Ishikawa (cell line): ENCODE measurements at regions not wholly inside any gene's neighbourhood (a gene's known extent, or its start where the extent isn't known, plus 50 kb on each side); places are given as distances from the start of the nearest gene placed in this dataset.

Experiments used
- EP300 ChIP-seq: IDR thresholded peaks from 2 replicates; pipeline ENCODE4 v1.6.1; 2012; ENCODE audit warnings: borderline replicate concordance
- MAX ChIP-seq: IDR thresholded peaks from 2 replicates; pipeline ENCODE4 v1.6.1; 2012
- RAD21 ChIP-seq: IDR thresholded peaks from 2 replicates; pipeline ENCODE4 v1.6.1; 2012; ENCODE audit warnings: low read depth
- REST ChIP-seq: IDR thresholded peaks from 2 replicates; pipeline ENCODE4 v1.6.1; 2012; ENCODE audit warnings: low read depth, mild to moderate bottlenecking

GRCh38 chr20:40081653-40082052, 607.4 kb downstream of the MAFB start:
- TF ChIP-seq EP300 (no peak), MAX (no peak), REST (no peak), RAD21 (no peak)
